ENCODE measurements at regions not wholly inside any gene's neighbourhood (a gene's known extent, or its start where the extent isn't known, plus 50 kb on each side); places are given as distances from the start of the nearest gene placed in this dataset.

DNA sequence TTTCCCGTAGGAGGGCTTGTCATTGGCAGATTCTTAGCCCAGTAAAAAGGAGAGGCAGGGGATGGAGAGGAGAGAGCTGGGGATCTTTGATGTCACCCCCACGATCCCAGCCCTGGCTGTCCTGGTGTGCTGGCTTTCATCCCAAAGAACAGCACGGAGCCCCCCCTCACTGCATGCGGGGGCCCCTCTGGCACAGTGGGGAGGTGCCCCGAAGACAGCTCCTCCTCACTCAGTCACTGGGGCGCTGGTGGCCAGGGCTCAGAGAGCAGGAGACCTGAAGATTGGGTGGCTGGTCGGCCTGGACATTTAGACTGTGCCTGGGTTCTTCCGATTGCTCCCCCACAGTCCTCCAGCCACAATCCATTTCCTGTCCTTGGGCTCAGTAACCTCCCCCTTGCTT, 207.5 kb downstream of the MELK start:
- Histone ChIP-seq H3K9me2 (ENCODE audit: insufficient read depth) (no peaks in the 10 kb centered on the region), H3K4me3 (no peak overlapping the region), H4K20me1 (ENCODE audit: insufficient read depth) (no peaks in the 10 kb centered on the region), H3F3A (ENCODE audit: insufficient read depth) (no peaks in the 10 kb centered on the region), H3K4me2 (ENCODE audit: unreplicated experiment) (no peak overlapping the region), H3K4me1 (ENCODE audit: insufficient read depth) (no peaks in the 10 kb centered on the region), H2AFZ (no peak overlapping the region), H3K9me3 (ENCODE audit: low read depth) (no peaks in the 10 kb centered on the region), H3K36me3 (ENCODE audit: low read depth) (no peaks in the 10 kb centered on the region), H3K9ac (no peak overlapping the region), H3K79me2 (ENCODE audit: insufficient read depth) (no peaks in the 10 kb centered on the region), H3K27me3 (replicated peaks; ENCODE audit: insufficient read depth) (peaks cover 41% of the 10 kb centered on the region), H3K27ac (no peak overlapping the region)
- no peak for DNase-seq
- TF ChIP-seq EZH2 (IDR thresholded peaks at IDR 0.05; ENCODE audit: insufficient read depth, poor library complexity, severe bottlenecking) (no peak), EZH2phosphoT487 (IDR thresholded peaks at IDR 0.05; ENCODE audit: insufficient read depth, low read depth) (no peak)
- in situ Hi-C loops (cut with MboI) = no loop called here
- WGBS, 2 experiments (ENCODE audit: low coverage in 1 of 2, low lambda C conversion rate in 2 of 2, missing lambda C conversion rate in 2 of 2) = 18 to 21% methylated on average over 8 of the region's 8 CpGs

- peaks cover 41% of the 10 kb centered on the region for H3K27me3 ChIP-seq (replicated peaks; ENCODE audit: insufficient read depth)
- TF ChIP-seq EZH2phosphoT487 (IDR thresholded peaks at IDR 0.05; ENCODE audit: insufficient read depth, low read depth) (no peak), EZH2 (IDR thresholded peaks at IDR 0.05; ENCODE audit: insufficient read depth, poor library complexity, severe bottlenecking) (no peak)
These were observed 208.8 kb downstream of the MELK start for GRCh38 chr9:36781533-36781932.

More at GRCh38 chr9:36781533-36781932, 208.8 kb downstream of the MELK start:
- Histone ChIP-seq H3K36me3 (ENCODE audit: low read depth) (no peaks in the 10 kb centered on the region), H3F3A (ENCODE audit: insufficient read depth) (no peaks in the 10 kb centered on the region), H3K4me1 (ENCODE audit: insufficient read depth) (no peaks in the 10 kb centered on the region), H3K9ac (no peak overlapping the region), H4K20me1 (ENCODE audit: insufficient read depth) (no peaks in the 10 kb centered on the region), H3K27ac (no peak overlapping the region), H2AFZ (no peak overlapping the region), H3K9me2 (ENCODE audit: insufficient read depth) (no peaks in the 10 kb centered on the region), H3K79me2 (ENCODE audit: insufficient read depth) (no peaks in the 10 kb centered on the region), H3K4me3 (no peak overlapping the region), H3K4me2 (ENCODE audit: unreplicated experiment) (no peak overlapping the region), H3K9me3 (ENCODE audit: low read depth) (no peaks in the 10 kb centered on the region)
- WGBS, 2 experiments (ENCODE audit: low coverage in 1 of 2, low lambda C conversion rate in 2 of 2, missing lambda C conversion rate in 2 of 2) = 46 to 58% methylated on average over 10 of the region's 10 CpGs
- no peak for DNase-seq
- in situ Hi-C loops (cut with MboI) = no loop called here
